HCT116 (cell line): ENCODE measurements at regions not wholly inside any gene's neighbourhood (a gene's known extent, or its start where the extent isn't known, plus 50 kb on each side); places are given as distances from the start of the nearest gene placed in this dataset.

Experiments
- ATAC-seq: fragments of 200-7000 bp; cut with Tn5 transposase; 2 replicates; pipeline ENCODE4 v1.9.1; 2020; ENCODE audit warnings: mild to moderate bottlenecking, moderate library complexity
- BruUV-seq: library from RNA; stranded (reverse); fragments of 400-500 nt; replicated peaks from 2 replicates; lab custom pipeline; 2021; lab: Mats Ljungman, UMichigan
- CTCF ChIA-PET: fragments of 300-600 bp; sonication (Branson Sonifier 250); formaldehyde crosslinking; loops from one replicate; lab custom pipeline; 2021; ENCODE audit warnings: antibody characterized with exemption; lab: Charles Lee
- POLR2A ChIA-PET: fragments of 300-600, 350-600 bp; sonication (Branson Sonifier 250); formaldehyde crosslinking; loops from one replicate; lab custom pipeline; 2021; ENCODE audit warnings: antibody characterized with exemption; lab: Charles Lee
- RAD21 ChIA-PET, 2 experiments: fragments of 300-600 bp; sonication (Branson Sonifier 250); formaldehyde crosslinking; loops; one replicate each; lab custom pipeline; 2023; ENCODE audit warnings: low total read pairs in 2 of 2; ENCODE audit not compliant: uncharacterized antibody in 2 of 2, unreplicated experiment in 2 of 2, low non-redundant PET in 1 of 2; lab: Charles Lee
- DNase-seq: peaks from one replicate; pipeline ENCODE4 v3.0.0-alpha.2; 2010; ENCODE audit warnings: low read depth, low spot score
- H2AFZ ChIP-seq: fragments of 200-600 bp; shearing (Covaris generic), sonication (generic); 2 replicates; pipeline ENCODE4 v1.6.1; 2017; ENCODE audit warnings: low read depth, mixed run types, mixed read lengths, antibody characterized with exemption, low read length; ENCODE audit not compliant: poor library complexity, severe bottlenecking
- H3K27ac ChIP-seq: 2 replicates; pipeline ENCODE4 v1.5.1; 2012; ENCODE audit warnings: low read depth, low read length
- H3K27me3 ChIP-seq: fragments of 200-600 bp; sonication (generic); 2 replicates; pipeline ENCODE4 v1.6.1; 2016; ENCODE audit warnings: mixed run types, low read length, mixed read lengths; ENCODE audit not compliant: insufficient read depth
- H3K36me3 ChIP-seq, 2 experiments: fragments of 200-500 bp in 1 of 2; fragments of 200-600 bp in 1 of 2; sonication (Bioruptor generic) in 1 of 2; sonication (generic) in 1 of 2; 2 replicates each; pipeline versions ENCODE4 v1.5.1 to v1.6.1; 2014 to 2016; ENCODE audit warnings: low read length in 2 of 2, inconsistent platforms in 1 of 2, mixed read lengths in 1 of 2, mixed run types in 1 of 2; ENCODE audit not compliant: insufficient read depth in 2 of 2, control insufficient read depth in 1 of 2
- H3K4me1 ChIP-seq, 2 experiments: fragments of 200-600 bp in 1 of 2; sonication (generic) in 1 of 2; 2 replicates each; pipeline versions ENCODE4 v1.5.1 to v1.6.1; 2012 to 2017; ENCODE audit warnings: low read length in 2 of 2, inconsistent platforms in 1 of 2, mild to moderate bottlenecking in 1 of 2, mixed read lengths in 1 of 2, mixed run types in 1 of 2, moderate library complexity in 1 of 2; ENCODE audit not compliant: insufficient read depth in 2 of 2, control insufficient read depth in 1 of 2
- H3K4me2 ChIP-seq: fragments of 200-600 bp; sonication (generic); 2 replicates; pipeline ENCODE4 v1.6.1; 2017; ENCODE audit warnings: mixed run types, low read length, mixed read lengths
- H3K4me3 ChIP-seq, 2 experiments: fragments of 200-600 bp in 1 of 2; sonication (generic) in 1 of 2; replicated peaks in 1 of 2; 2 replicates each; pipeline ENCODE4 v1.5.1; 2011 to 2016; ENCODE audit warnings: low read length in 2 of 2, control low read depth in 1 of 2, low read depth in 1 of 2, mild to moderate bottlenecking in 1 of 2, mixed read lengths in 1 of 2, mixed run types in 1 of 2
- H3K79me2 ChIP-seq: fragments of 200-600 bp; sonication (generic); 2 replicates; pipeline ENCODE4 v1.6.1; 2017; ENCODE audit warnings: mild to moderate bottlenecking, mixed run types, low read length, moderate library complexity, mixed read lengths; ENCODE audit not compliant: insufficient read depth
- H3K9ac ChIP-seq: fragments of 200-600 bp; sonication (generic); 2 replicates; pipeline ENCODE4 v1.6.1; 2016; ENCODE audit warnings: low read length, mixed read lengths
- H3K9me2 ChIP-seq: fragments of 200-600 bp; sonication (generic), shearing (Covaris generic); 2 replicates; pipeline ENCODE4 v1.6.1; 2017; ENCODE audit warnings: mixed run types, mild to moderate bottlenecking, moderate library complexity; ENCODE audit not compliant: insufficient read depth
- H3K9me3 ChIP-seq, 2 experiments: fragments of 200-500 bp in 1 of 2; fragments of 200-600 bp in 1 of 2; sonication (Bioruptor generic) in 1 of 2; sonication (generic) in 1 of 2; 2 replicates each; pipeline ENCODE4 v1.6.1; 2014 to 2017; ENCODE audit warnings: low read length in 2 of 2, mixed read lengths in 2 of 2, inconsistent platforms in 1 of 2, low read depth in 1 of 2, mild to moderate bottlenecking in 1 of 2, mixed run types in 1 of 2, moderate library complexity in 1 of 2; ENCODE audit not compliant: control insufficient read depth in 1 of 2, insufficient read depth in 1 of 2
- H4K20me1 ChIP-seq: fragments of 200-600 bp; sonication (generic), shearing (Covaris generic); 2 replicates; pipeline ENCODE4 v1.6.1; 2017; ENCODE audit warnings: mixed run types, mild to moderate bottlenecking, moderate library complexity; ENCODE audit not compliant: insufficient read depth
- CBX3 ChIP-seq: IDR thresholded peaks from 2 replicates; pipeline ENCODE4 v1.6.1; 2012; ENCODE audit warnings: low read depth
- FOSL1 ChIP-seq: IDR thresholded peaks from 2 replicates; pipeline ENCODE4 v1.6.1; 2012; ENCODE audit warnings: low read depth
- YY1 ChIP-seq: IDR thresholded peaks from 2 replicates; pipeline ENCODE4 v1.6.1; 2011; ENCODE audit warnings: low read length, low read depth, moderate library complexity, mild to moderate bottlenecking; ENCODE audit not compliant: insufficient replicate concordance; ENCODE audit errors: extremely low read depth
- ZBTB33 ChIP-seq: IDR thresholded peaks from 2 replicates; pipeline ENCODE4 v1.6.1; 2011; ENCODE audit warnings: mild to moderate bottlenecking, low read length, moderate library complexity; ENCODE audit not compliant: insufficient replicate concordance; ENCODE audit errors: extremely low read depth
- ZNF274 ChIP-seq: fragments of 200-500 bp; sonication (Bioruptor generic); IDR thresholded peaks from 2 replicates; pipeline ENCODE4 v1.6.1; 2014; ENCODE audit warnings: mild to moderate bottlenecking, low read depth, low read length, inconsistent platforms
- intact Hi-C: fragments of 100-400 bp; cut with micrococcal nuclease; formaldehyde crosslinking; loops from 2 replicates; pipeline ENCODE4 v1.10.0; 2022
- TF ChIP-seq, protein P1 (sequence below): IDR thresholded peaks from 2 replicates; pipeline ENCODE4 v1.6.1; 2012; ENCODE audit warnings: low read depth

DNA sequence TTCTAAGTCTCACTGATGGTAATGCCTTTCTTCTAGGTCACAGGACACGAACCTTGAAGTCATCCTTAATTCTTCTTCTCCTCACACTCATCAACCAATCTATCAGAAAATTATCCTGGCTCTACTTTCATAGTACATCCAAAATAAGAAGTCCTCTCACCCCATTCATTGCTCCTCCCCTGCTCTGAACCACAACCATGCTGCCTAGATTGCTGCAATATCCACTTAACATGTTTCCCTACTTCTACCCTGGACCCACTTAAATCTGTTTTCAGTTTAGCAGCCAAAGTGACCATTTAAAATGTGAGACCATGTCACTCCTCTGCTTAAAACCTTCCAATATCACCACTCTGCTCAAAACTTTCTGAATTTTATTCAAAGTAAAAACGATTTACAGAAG lies 445.9 kb upstream of the FAT3 start:
- no peak overlapping the region for H3K27ac ChIP-seq
- intact Hi-C loops: no loop called here
- no peak overlapping the region for H3K4me2 ChIP-seq
- DNase-seq (no peak), ATAC-seq (no peak)
- H4K20me1 ChIP-seq: no peaks in the 10 kb centered on the region
- ChIA-PET CTCF (no interaction called here), POLR2A (no interaction called here), RAD21 (no interaction called here)
- H3K4me3 ChIP-seq: no peak overlapping the region
- H3K27me3 ChIP-seq: no peaks in the 10 kb centered on the region
- no peaks in the 10 kb centered on the region for H3K36me3 ChIP-seq
- no peak for TF ChIP-seq FOSL1
- TF ChIP-seq, protein P1, sequence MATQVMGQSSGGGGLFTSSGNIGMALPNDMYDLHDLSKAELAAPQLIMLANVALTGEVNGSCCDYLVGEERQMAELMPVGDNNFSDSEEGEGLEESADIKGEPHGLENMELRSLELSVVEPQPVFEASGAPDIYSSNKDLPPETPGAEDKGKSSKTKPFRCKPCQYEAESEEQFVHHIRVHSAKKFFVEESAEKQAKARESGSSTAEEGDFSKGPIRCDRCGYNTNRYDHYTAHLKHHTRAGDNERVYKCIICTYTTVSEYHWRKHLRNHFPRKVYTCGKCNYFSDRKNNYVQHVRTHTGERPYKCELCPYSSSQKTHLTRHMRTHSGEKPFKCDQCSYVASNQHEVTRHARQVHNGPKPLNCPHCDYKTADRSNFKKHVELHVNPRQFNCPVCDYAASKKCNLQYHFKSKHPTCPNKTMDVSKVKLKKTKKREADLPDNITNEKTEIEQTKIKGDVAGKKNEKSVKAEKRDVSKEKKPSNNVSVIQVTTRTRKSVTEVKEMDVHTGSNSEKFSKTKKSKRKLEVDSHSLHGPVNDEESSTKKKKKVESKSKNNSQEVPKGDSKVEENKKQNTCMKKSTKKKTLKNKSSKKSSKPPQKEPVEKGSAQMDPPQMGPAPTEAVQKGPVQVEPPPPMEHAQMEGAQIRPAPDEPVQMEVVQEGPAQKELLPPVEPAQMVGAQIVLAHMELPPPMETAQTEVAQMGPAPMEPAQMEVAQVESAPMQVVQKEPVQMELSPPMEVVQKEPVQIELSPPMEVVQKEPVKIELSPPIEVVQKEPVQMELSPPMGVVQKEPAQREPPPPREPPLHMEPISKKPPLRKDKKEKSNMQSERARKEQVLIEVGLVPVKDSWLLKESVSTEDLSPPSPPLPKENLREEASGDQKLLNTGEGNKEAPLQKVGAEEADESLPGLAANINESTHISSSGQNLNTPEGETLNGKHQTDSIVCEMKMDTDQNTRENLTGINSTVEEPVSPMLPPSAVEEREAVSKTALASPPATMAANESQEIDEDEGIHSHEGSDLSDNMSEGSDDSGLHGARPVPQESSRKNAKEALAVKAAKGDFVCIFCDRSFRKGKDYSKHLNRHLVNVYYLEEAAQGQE: no peak
- no peak for TF ChIP-seq CBX3
- TF ChIP-seq ZBTB33: no peak
- no peak for TF ChIP-seq ZNF274
- TF ChIP-seq YY1: no peak
- H2AFZ ChIP-seq: no peak overlapping the region
- no peaks in the 10 kb centered on the region for H3K9me2 ChIP-seq
- H3K9ac ChIP-seq: no peak overlapping the region
- H3K4me1 ChIP-seq: no peaks in the 10 kb centered on the region
- peaks cover 3 to 14% of the 10 kb centered on the region in 2 experiments; a peak in 2 of 4 replicates for H3K9me3 ChIP-seq
- no peaks in the 10 kb centered on the region for H3K79me2 ChIP-seq
- BruUV-seq: no TSS peak
